K562 (cell line): ENCODE measurements at regions not wholly inside any gene's neighbourhood (a gene's known extent, or its start where the extent isn't known, plus 50 kb on each side); places are given as distances from the start of the nearest gene placed in this dataset.

Experiments
- ATAC-seq: fragments of 200-7000 bp; cut with Tn5 transposase; 3 replicates; pipeline ENCODE4 v1.9.1; 2020; ENCODE audit warnings: moderate library complexity
- BruUV-seq: library from RNA; stranded (reverse); fragments of 400-500 nt; replicated peaks from 2 replicates; lab custom pipeline; 2021; lab: Mats Ljungman, UMichigan
- CTCF ChIA-PET: fragments of 300-600 bp; formaldehyde crosslinking; extraction: SDS; loops from one replicate; lab custom pipeline; 2021; ENCODE audit warnings: low intra/inter-chr PET ratio; lab: Yijun Ruan, JAX
- POLR2A ChIA-PET: fragments of 300-600, 350-650 bp; sonication (Branson Sonifier 250); formaldehyde crosslinking; extraction: SDS; loops from one replicate; lab custom pipeline; 2021; ENCODE audit warnings: antibody characterized with exemption, inconsistent platforms; lab: Yijun Ruan, JAX
- DNase-seq, 4 experiments: peaks; one replicate each; pipeline versions ENCODE4 v3.0.0 to v3.0.0-alpha.2; 2011 to 2018; ENCODE audit warnings: low spot score in 3 of 4, mixed read lengths in 3 of 4; ENCODE audit errors: extremely low read depth in 1 of 4
- FAIRE-seq: peaks from 2 replicates; lab custom pipeline; 2011; peaks lifted over from hg19 to GRCh38; lab: Jason Lieb, UNC
- H2AFZ ChIP-seq: 2 replicates; pipeline ENCODE4 v1.6.0; 2011; ENCODE audit warnings: low read depth, low read length, control low read depth, inconsistent platforms
- H3K27ac ChIP-seq: fragments of 200-600 bp; 3 replicates; pipeline ENCODE4 v1.8.0; 2011; ENCODE audit warnings: low read depth, mild to moderate bottlenecking, control low read depth, inconsistent platforms, low read length, moderate library complexity, mixed read lengths; ENCODE audit errors: extremely low read depth
- H3K27me3 ChIP-seq, 2 experiments: fragments of 300-600 bp in 1 of 2; 2 replicates in 1 of 2; 3 replicates in 1 of 2; pipeline versions ENCODE4 v1.6.0 to v1.8.0; 2011; ENCODE audit warnings: inconsistent platforms in 2 of 2, low read length in 2 of 2, mild to moderate bottlenecking in 1 of 2, mixed read lengths in 1 of 2, moderate library complexity in 1 of 2; ENCODE audit not compliant: control insufficient read depth in 2 of 2, insufficient read depth in 2 of 2
- H3K36me3 ChIP-seq: fragments of 300-600 bp; 3 replicates; pipeline ENCODE4 v1.8.0; 2011; ENCODE audit warnings: mild to moderate bottlenecking, low read length, inconsistent platforms; ENCODE audit not compliant: control insufficient read depth, insufficient read depth
- H3K4me1 ChIP-seq, 2 experiments: fragments of 200-600 bp in 1 of 2; replicated peaks in 1 of 2; 2 replicates in 1 of 2; 3 replicates in 1 of 2; pipeline versions ENCODE4 v1.5.1 to v1.8.0; 2011; ENCODE audit warnings: inconsistent platforms in 2 of 2, low read length in 2 of 2, mild to moderate bottlenecking in 1 of 2, mixed read lengths in 1 of 2, moderate library complexity in 1 of 2; ENCODE audit not compliant: control insufficient read depth in 2 of 2, insufficient read depth in 2 of 2
- H3K4me2 ChIP-seq: 2 replicates; pipeline ENCODE4 v1.6.1; 2011; ENCODE audit warnings: low read length, control low read depth, inconsistent platforms, mixed read lengths; ENCODE audit not compliant: insufficient read depth
- H3K4me3 ChIP-seq: fragments of 200-600 bp; sonication (generic), shearing (Covaris generic); 2 replicates; pipeline ENCODE4 v1.5.1; 2016; ENCODE audit warnings: control low read depth, inconsistent platforms
- H3K79me2 ChIP-seq: fragments of 200-600 bp; 3 replicates; pipeline ENCODE4 v1.8.0; 2011; ENCODE audit warnings: low read length, inconsistent platforms; ENCODE audit not compliant: control insufficient read depth, insufficient read depth
- H3K9ac ChIP-seq, 2 experiments: 2 replicates each; pipeline versions ENCODE4 v1.6.0 to v1.6.1; 2011; ENCODE audit warnings: low read depth in 2 of 2, low read length in 2 of 2, control low read depth in 1 of 2, inconsistent platforms in 1 of 2, mild to moderate bottlenecking in 1 of 2, mixed read lengths in 1 of 2; ENCODE audit not compliant: insufficient read depth in 1 of 2
- H3K9me1 ChIP-seq: one replicate; pipeline ENCODE4 v1.6.0; 2011; ENCODE audit warnings: inconsistent platforms, mild to moderate bottlenecking, low read length, moderate library complexity; ENCODE audit not compliant: control insufficient read depth, insufficient read depth
- H3K9me3 ChIP-seq: replicated peaks from 2 replicates; pipeline ENCODE4 v1.5.1; 2011; ENCODE audit warnings: low read depth, low read length, inconsistent platforms; ENCODE audit not compliant: control insufficient read depth, insufficient read depth
- H4K20me1 ChIP-seq: replicated peaks from 2 replicates; pipeline ENCODE4 v1.6.1; 2011; ENCODE audit warnings: low read length, inconsistent platforms, mixed read lengths; ENCODE audit not compliant: control insufficient read depth, insufficient read depth
- ATF1 ChIP-seq, 2 experiments: fragments of 450-650 bp in 1 of 2; IDR thresholded peaks; 2 replicates each; pipeline ENCODE4 v1.6.1; 2016; ENCODE audit warnings: missing compliant biosample characterization in 1 of 2, missing genetic modification characterization in 1 of 2
- CREBBP ChIP-seq: IDR thresholded peaks from one replicate; pipeline ENCODE4 v1.6.1; 2012; ENCODE audit warnings: low read depth, mild to moderate bottlenecking, control low read depth, inconsistent platforms, low read length
- GTF2A2 ChIP-seq: IDR thresholded peaks from 2 replicates; pipeline ENCODE4 v1.6.1; 2016; ENCODE audit warnings: mild to moderate bottlenecking, missing genetic modification characterization, missing compliant biosample characterization
- MXI1 ChIP-seq: IDR thresholded peaks from 2 replicates; pipeline ENCODE4 v1.6.1; 2011; ENCODE audit warnings: low read depth, mild to moderate bottlenecking, improper control_type of control experiment, low read length
- NCOA4 ChIP-seq: fragments of 450-650 bp; IDR thresholded peaks from 2 replicates; pipeline ENCODE4 v1.6.1; 2018; ENCODE audit warnings: mild to moderate bottlenecking; ENCODE audit not compliant: partially characterized antibody
- NFATC3 ChIP-seq: fragments of 450-650 bp; IDR thresholded peaks from 2 replicates; pipeline ENCODE4 v1.6.1; 2017; ENCODE audit warnings: mild to moderate bottlenecking
- NR2C1 ChIP-seq, 2 experiments: fragments of 450-650 bp; IDR thresholded peaks; 2 replicates each; pipeline ENCODE4 v1.6.1; 2017; ENCODE audit warnings: mild to moderate bottlenecking in 2 of 2, antibody characterized with exemption in 1 of 2, inconsistent platforms in 1 of 2, missing compliant biosample characterization in 1 of 2, missing genetic modification characterization in 1 of 2
- SRSF7 ChIP-seq: fragments of 200-400 bp; formaldehyde crosslinking; optimal IDR thresholded peaks from 2 replicates; pipeline ENCODE3; 2017; ENCODE audit warnings: mild to moderate bottlenecking, low read depth, low read length
- TCFL5 ChIP-seq: fragments of 250-450 bp; sonication (Bioruptor Pico); conservative IDR thresholded peaks from 2 replicates; pipeline ENCODE4 v1.6.1; 2021; ENCODE audit warnings: mild to moderate bottlenecking, moderate library complexity, matching md5 sums
- ZKSCAN3 ChIP-seq: fragments of 250-450 bp; sonication (Bioruptor Pico); IDR thresholded peaks from 2 replicates; pipeline ENCODE4 v1.4.0; 2020
- ZNF224 ChIP-seq: sonication (generic); formaldehyde crosslinking; IDR thresholded peaks from 2 replicates; pipeline ENCODE4 v1.8.0; 2022; ENCODE audit warnings: mild to moderate bottlenecking, missing genetic modification reagents
- ZNF274 ChIP-seq: IDR thresholded peaks from 2 replicates; pipeline ENCODE4 v1.6.1; 2011; ENCODE audit warnings: low read depth, mild to moderate bottlenecking, low read length, moderate library complexity, borderline replicate concordance
- WGBS: fragments of 100-300 bp; shearing (Covaris generic); methylation state at CpG from one replicate; pipeline ENCODE4 v1.1.6; 2016; ENCODE audit warnings: low coverage, mixed read lengths; ENCODE audit not compliant: insufficient coverage; ENCODE audit errors: missing lambda C conversion rate; 5-methylcytosine and 5-hydroxymethylcytosine counted together
- in situ Hi-C: fragments of 300-500 bp; cut with MboI; formaldehyde crosslinking; loops from 4 replicates; pipeline ENCODE4 v1.15.0; 2018; ENCODE audit warnings: inconsistent platforms, mixed read lengths
- intact Hi-C: fragments of 100-400 bp; cut with micrococcal nuclease; formaldehyde crosslinking; loops from 2 replicates; pipeline ENCODE4 v1.14.2; 2022

DNA sequence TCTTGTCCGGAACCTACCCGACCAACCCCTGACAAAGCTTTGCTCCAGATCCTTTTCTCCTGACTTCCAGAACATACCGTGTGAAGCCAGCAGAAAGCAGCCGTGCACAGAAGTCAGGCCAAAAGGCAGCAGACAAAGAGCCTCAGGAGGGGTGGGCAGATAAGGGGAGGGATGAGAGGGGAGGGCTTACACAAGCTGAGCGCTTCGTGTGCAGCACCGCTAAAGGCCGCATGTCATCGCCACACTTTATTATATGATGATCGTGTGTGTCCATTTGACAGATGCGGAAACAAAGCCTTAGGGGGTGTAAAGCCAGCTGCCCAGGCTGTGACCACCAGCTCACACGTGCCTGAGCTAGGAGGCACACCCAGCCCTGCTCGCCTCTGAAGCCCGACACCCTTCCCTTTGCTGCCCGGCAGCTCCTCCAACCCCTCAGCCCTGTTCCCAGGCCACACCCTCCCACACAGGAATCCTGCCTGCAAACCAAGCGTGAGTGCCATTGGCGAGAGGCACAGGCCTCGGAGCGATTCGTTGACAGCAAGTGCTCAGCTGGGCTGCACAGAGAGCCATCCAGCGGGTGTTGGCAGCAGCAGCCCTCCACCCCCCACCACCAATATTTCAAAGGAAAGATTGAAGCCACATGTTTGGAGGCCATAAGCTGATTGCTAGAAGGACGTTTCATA, 170.5 kb upstream of the SMIM23 start (continued):
- TF ChIP-seq NR2C1 (IDR thresholded peaks at IDR 0.05) = no peak
- TF ChIP-seq NR2C1 (tag; IDR thresholded peaks at IDR 0.05) = no peak
- no peak for TF ChIP-seq ZKSCAN3 (CRISPR knock-in tag)
- no peak for TF ChIP-seq ZNF274
- no peak for TF ChIP-seq NFATC3
- no peak for TF ChIP-seq GTF2A2 (tag)
- no peak for TF ChIP-seq CREBBP
- TF ChIP-seq ZNF224 (CRISPR knock-in tag) = no peak
- no peak for TF ChIP-seq MXI1

- no peaks in the 10 kb centered on the region for H3K79me2 ChIP-seq
- 6% methylated on average over 14 of the region's 22 CpGs for WGBS
- TF ChIP-seq ATF1 (CRISPR knock-in tag; IDR thresholded peaks at IDR 0.05) (no peak), ATF1 (tag; IDR thresholded peaks at IDR 0.05) (no peak), NCOA4 (no peak), TCFL5 (CRISPR knock-in tag) (no peak), SRSF7 (no peak)
- H3K4me3 ChIP-seq = no peak overlapping the region
- H3K27me3 ChIP-seq = peaks cover 16 to 55% of the 10 kb centered on the region in 2 experiments; a peak in 4 of 5 replicates
- no peak overlapping the region for H3K9ac ChIP-seq
- ChIA-PET CTCF (no interaction called here), POLR2A (interaction anchor here (0.7 to 1.5 kb wide), 3 partner anchors 10 to 228 kb away, joined by 3 to 4 read pairs (median 4); partner anchors contain the start of gene NPM1)
- no TSS peak for BruUV-seq
- peak in 2 of 4 experiments; percentile 8 to 19 for DNase-seq
- H3K36me3 ChIP-seq = no peaks in the 10 kb centered on the region
- FAIRE-seq = no peak
- in situ Hi-C loops (no loop called here), intact Hi-C loops (no loop called here)
- H2AFZ ChIP-seq = no peak overlapping the region
- no peaks in the 10 kb centered on the region for H3K9me3 ChIP-seq
- H3K4me2 ChIP-seq = no peak overlapping the region
- peak; percentile 52 for ATAC-seq
- H3K4me1 ChIP-seq = peaks cover 0 to 4% of the 10 kb centered on the region in 2 experiments; a peak in 1 of 5 replicates
- 0 out of 2 replicates have a peak, but pooled peaks cover 8% of the 10 kb centered on the region for H4K20me1 ChIP-seq
- no peaks in the 10 kb centered on the region for H3K9me1 ChIP-seq
- H3K27ac ChIP-seq = no peak overlapping the region
Observed at GRCh38 chr5:171615705-171616640, 169.6 kb upstream of the SMIM23 start.
